ENCODE measurements at regions not wholly inside any gene's neighbourhood (a gene's known extent, or its start where the extent isn't known, plus 50 kb on each side); places are given as distances from the start of the nearest gene placed in this dataset.

DNA sequence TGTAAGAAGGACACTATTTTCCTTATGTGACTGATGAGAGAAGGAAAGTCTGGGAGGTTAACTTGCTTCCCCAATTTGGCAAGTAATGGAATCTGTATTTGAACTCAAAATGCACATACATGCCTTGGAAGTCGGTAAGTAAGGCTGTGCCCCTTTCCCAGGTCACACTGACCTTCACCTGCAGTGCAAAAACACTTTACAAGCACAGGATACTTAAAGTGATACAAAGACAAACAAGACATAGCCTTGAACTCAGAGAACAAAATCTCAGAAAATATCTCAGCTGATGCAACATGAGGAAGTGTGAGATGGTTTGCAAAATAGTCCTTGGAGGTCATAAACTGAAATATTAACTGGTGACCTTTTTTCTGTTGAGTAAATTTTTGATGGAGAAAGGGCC, 251.1 kb downstream of the RAB38 start:
- TF ChIP-seq SMC3 (conservative IDR thresholded peaks at IDR 0.05; ENCODE audit: poor library complexity) (no peak), EZH2 (IDR thresholded peaks at IDR 0.05; ENCODE audit: borderline replicate concordance, insufficient read depth, low read length, poor library complexity, severe bottlenecking) (no peak), EP300 (conservative IDR thresholded peaks at IDR 0.05; ENCODE audit: poor library complexity, severe bottlenecking) (no peak), POLR2AphosphoS5 (IDR thresholded peaks at IDR 0.05) (no peak), RAD21 (conservative IDR thresholded peaks at IDR 0.05) (no peak), TAF1 (IDR thresholded peaks at IDR 0.05; ENCODE audit: low read depth) (no peak), MXI1 (conservative IDR thresholded peaks at IDR 0.05; ENCODE audit: poor library complexity, severe bottlenecking) (no peak)
- TF ChIP-seq, protein P1, sequence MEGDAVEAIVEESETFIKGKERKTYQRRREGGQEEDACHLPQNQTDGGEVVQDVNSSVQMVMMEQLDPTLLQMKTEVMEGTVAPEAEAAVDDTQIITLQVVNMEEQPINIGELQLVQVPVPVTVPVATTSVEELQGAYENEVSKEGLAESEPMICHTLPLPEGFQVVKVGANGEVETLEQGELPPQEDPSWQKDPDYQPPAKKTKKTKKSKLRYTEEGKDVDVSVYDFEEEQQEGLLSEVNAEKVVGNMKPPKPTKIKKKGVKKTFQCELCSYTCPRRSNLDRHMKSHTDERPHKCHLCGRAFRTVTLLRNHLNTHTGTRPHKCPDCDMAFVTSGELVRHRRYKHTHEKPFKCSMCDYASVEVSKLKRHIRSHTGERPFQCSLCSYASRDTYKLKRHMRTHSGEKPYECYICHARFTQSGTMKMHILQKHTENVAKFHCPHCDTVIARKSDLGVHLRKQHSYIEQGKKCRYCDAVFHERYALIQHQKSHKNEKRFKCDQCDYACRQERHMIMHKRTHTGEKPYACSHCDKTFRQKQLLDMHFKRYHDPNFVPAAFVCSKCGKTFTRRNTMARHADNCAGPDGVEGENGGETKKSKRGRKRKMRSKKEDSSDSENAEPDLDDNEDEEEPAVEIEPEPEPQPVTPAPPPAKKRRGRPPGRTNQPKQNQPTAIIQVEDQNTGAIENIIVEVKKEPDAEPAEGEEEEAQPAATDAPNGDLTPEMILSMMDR (IDR thresholded peaks at IDR 0.05; ENCODE audit: poor library complexity, severe bottlenecking): no peak
- TF ChIP-seq, protein P2, sequence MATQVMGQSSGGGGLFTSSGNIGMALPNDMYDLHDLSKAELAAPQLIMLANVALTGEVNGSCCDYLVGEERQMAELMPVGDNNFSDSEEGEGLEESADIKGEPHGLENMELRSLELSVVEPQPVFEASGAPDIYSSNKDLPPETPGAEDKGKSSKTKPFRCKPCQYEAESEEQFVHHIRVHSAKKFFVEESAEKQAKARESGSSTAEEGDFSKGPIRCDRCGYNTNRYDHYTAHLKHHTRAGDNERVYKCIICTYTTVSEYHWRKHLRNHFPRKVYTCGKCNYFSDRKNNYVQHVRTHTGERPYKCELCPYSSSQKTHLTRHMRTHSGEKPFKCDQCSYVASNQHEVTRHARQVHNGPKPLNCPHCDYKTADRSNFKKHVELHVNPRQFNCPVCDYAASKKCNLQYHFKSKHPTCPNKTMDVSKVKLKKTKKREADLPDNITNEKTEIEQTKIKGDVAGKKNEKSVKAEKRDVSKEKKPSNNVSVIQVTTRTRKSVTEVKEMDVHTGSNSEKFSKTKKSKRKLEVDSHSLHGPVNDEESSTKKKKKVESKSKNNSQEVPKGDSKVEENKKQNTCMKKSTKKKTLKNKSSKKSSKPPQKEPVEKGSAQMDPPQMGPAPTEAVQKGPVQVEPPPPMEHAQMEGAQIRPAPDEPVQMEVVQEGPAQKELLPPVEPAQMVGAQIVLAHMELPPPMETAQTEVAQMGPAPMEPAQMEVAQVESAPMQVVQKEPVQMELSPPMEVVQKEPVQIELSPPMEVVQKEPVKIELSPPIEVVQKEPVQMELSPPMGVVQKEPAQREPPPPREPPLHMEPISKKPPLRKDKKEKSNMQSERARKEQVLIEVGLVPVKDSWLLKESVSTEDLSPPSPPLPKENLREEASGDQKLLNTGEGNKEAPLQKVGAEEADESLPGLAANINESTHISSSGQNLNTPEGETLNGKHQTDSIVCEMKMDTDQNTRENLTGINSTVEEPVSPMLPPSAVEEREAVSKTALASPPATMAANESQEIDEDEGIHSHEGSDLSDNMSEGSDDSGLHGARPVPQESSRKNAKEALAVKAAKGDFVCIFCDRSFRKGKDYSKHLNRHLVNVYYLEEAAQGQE (IDR thresholded peaks at IDR 0.05; ENCODE audit: borderline replicate concordance): no peak
- Histone ChIP-seq H3K4me2 (ENCODE audit: low read length) (no peak overlapping the region), H4K20me1 (ENCODE audit: insufficient read depth) (no peaks in the 10 kb centered on the region), H3K9ac (ENCODE audit: low read length) (no peak overlapping the region), H3K27me3 (ENCODE audit: insufficient read depth, low read depth, low read length) (no peaks in the 10 kb centered on the region), H3K27ac (ENCODE audit: low read length) (no peak overlapping the region), H3K36me3 (ENCODE audit: insufficient read depth, low read length) (no peaks in the 10 kb centered on the region), H2AFZ (ENCODE audit: low read depth, low read length) (no peak overlapping the region), H3K79me2 (replicated peaks; ENCODE audit: insufficient read depth, low read length) (no peaks in the 10 kb centered on the region), H3K4me3 (ENCODE audit: low read length) (no peak overlapping the region), H3K9me2 (ENCODE audit: insufficient read depth, low read length) (no peaks in the 10 kb centered on the region), H3K9me3 (ENCODE audit: low read length) (no peaks in the 10 kb centered on the region), H3F3A (ENCODE audit: insufficient read depth, low read length, poor library complexity, severe bottlenecking) (no peaks in the 10 kb centered on the region)

- Histone ChIP-seq H3K9me3 (ENCODE audit: low read length) (no peaks in the 10 kb centered on the region), H3K9ac (ENCODE audit: low read length) (no peak overlapping the region), H3K79me2 (replicated peaks; ENCODE audit: insufficient read depth, low read length) (no peaks in the 10 kb centered on the region), H3K36me3 (ENCODE audit: insufficient read depth, low read length) (no peaks in the 10 kb centered on the region), H2AFZ (ENCODE audit: low read depth, low read length) (no peak overlapping the region), H3K4me2 (ENCODE audit: low read length) (no peak overlapping the region), H3K4me3 (ENCODE audit: low read length) (no peak overlapping the region), H3K9me2 (ENCODE audit: insufficient read depth, low read length) (no peaks in the 10 kb centered on the region), H3K27ac (ENCODE audit: low read length) (no peak overlapping the region), H3F3A (ENCODE audit: insufficient read depth, low read length, poor library complexity, severe bottlenecking) (no peaks in the 10 kb centered on the region), H4K20me1 (ENCODE audit: insufficient read depth) (no peaks in the 10 kb centered on the region), H3K27me3 (ENCODE audit: insufficient read depth, low read depth, low read length) (no peaks in the 10 kb centered on the region)
- TF ChIP-seq, protein P2 (IDR thresholded peaks at IDR 0.05; ENCODE audit: borderline replicate concordance): no peak
- TF ChIP-seq EZH2 (IDR thresholded peaks at IDR 0.05; ENCODE audit: borderline replicate concordance, insufficient read depth, low read length, poor library complexity, severe bottlenecking) (no peak), POLR2AphosphoS5 (IDR thresholded peaks at IDR 0.05) (no peak), SMC3 (conservative IDR thresholded peaks at IDR 0.05; ENCODE audit: poor library complexity) (no peak), RAD21 (conservative IDR thresholded peaks at IDR 0.05) (no peak), MXI1 (conservative IDR thresholded peaks at IDR 0.05; ENCODE audit: poor library complexity, severe bottlenecking) (no peak), EP300 (conservative IDR thresholded peaks at IDR 0.05; ENCODE audit: poor library complexity, severe bottlenecking) (no peak), TAF1 (IDR thresholded peaks at IDR 0.05; ENCODE audit: low read depth) (no peak)
- TF ChIP-seq, protein P1 (IDR thresholded peaks at IDR 0.05; ENCODE audit: poor library complexity, severe bottlenecking): no peak
Measured at GRCh38 chr11:87917111-87917510, 258.1 kb downstream of the RAB38 start.

All from neural cell (in vitro differentiated cells).